Colonic mucosa (tissue), 4 donors: ENCODE measurements at regions not wholly inside any gene's neighbourhood (a gene's known extent, or its start where the extent isn't known, plus 50 kb on each side); places are given as distances from the start of the nearest gene placed in this dataset.

ENCODE experiments used
- DNase-seq: peaks from one replicate; pipeline ENCODE4 v3.0.0-alpha.2; 2020
- H3K27ac ChIP-seq: fragments of 200-600 bp; one replicate; pipeline ENCODE4 v1.8.0; 2021
- H3K27me3 ChIP-seq: fragments of 200-600 bp; one replicate; pipeline ENCODE4 v1.8.0; 2021
- H3K36me3 ChIP-seq: fragments of 200-600 bp; one replicate; pipeline ENCODE4 v1.8.0; 2021
- H3K4me1 ChIP-seq: fragments of 200-600 bp; one replicate; pipeline ENCODE4 v1.8.0; 2021; ENCODE audit warnings: mild to moderate bottlenecking
- H3K4me3 ChIP-seq: fragments of 200-600 bp; one replicate; pipeline ENCODE4 v1.8.0; 2021
- H3K9ac ChIP-seq, 2 donors: one replicate each; pipeline ENCODE4 v1.7.0; 2013; ENCODE audit warnings: control low read depth in 2 of 2, low read depth in 2 of 2, low read length in 2 of 2
- H3K9me3 ChIP-seq: fragments of 200-600 bp; one replicate; pipeline ENCODE4 v1.8.0; 2021
- intact Hi-C: fragments of 100-400 bp; cut with DNase I; formaldehyde crosslinking; loops from one replicate; pipeline ENCODE4 v1.14.1; 2022
- TF ChIP-seq, protein P1 (sequence below): fragments of 200-600 bp; IDR thresholded peaks from one replicate; pipeline ENCODE4 v1.8.0; 2022; ENCODE audit warnings: antibody characterized with exemption, mild to moderate bottlenecking
- donor health status: healthy.
- donor health status: DM: no; HTN: no; CAD: no.
- donor health status: DM: no; HTN: no; CAD: no.

DNA sequence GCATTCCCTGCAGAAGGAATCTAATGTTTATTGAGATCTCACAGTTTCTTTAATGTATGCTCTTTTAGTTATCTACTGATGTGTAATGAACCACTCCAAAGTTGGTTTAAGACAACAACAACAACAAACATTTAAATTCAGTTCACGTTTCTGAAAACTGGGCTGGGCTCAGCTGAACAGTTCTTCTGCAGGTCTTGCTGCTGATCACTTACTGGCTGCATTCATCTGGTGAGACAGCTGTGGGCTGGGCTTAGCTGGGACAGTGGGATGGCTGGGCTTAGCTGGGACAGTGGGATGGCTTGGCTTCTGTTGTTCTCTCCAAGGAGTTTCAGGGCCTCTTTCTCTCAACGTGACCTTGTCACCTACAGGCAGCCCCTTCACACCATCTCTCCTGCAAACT, 544.3 kb upstream of the CDH5 start:
- H3K9me3 ChIP-seq = no peaks in the 10 kb centered on the region
- no peaks in the 10 kb centered on the region for H3K4me1 ChIP-seq
- H3K27ac ChIP-seq = no peak overlapping the region
- no peak for DNase-seq
- intact Hi-C loops = no loop called here
- no peaks in the 10 kb centered on the region for H3K27me3 ChIP-seq
- H3K4me3 ChIP-seq = no peak overlapping the region
- TF ChIP-seq, protein P1, sequence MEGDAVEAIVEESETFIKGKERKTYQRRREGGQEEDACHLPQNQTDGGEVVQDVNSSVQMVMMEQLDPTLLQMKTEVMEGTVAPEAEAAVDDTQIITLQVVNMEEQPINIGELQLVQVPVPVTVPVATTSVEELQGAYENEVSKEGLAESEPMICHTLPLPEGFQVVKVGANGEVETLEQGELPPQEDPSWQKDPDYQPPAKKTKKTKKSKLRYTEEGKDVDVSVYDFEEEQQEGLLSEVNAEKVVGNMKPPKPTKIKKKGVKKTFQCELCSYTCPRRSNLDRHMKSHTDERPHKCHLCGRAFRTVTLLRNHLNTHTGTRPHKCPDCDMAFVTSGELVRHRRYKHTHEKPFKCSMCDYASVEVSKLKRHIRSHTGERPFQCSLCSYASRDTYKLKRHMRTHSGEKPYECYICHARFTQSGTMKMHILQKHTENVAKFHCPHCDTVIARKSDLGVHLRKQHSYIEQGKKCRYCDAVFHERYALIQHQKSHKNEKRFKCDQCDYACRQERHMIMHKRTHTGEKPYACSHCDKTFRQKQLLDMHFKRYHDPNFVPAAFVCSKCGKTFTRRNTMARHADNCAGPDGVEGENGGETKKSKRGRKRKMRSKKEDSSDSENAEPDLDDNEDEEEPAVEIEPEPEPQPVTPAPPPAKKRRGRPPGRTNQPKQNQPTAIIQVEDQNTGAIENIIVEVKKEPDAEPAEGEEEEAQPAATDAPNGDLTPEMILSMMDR = no peak
- H3K36me3 ChIP-seq = no peaks in the 10 kb centered on the region
- H3K9ac ChIP-seq = no peak overlapping the region

DNA sequence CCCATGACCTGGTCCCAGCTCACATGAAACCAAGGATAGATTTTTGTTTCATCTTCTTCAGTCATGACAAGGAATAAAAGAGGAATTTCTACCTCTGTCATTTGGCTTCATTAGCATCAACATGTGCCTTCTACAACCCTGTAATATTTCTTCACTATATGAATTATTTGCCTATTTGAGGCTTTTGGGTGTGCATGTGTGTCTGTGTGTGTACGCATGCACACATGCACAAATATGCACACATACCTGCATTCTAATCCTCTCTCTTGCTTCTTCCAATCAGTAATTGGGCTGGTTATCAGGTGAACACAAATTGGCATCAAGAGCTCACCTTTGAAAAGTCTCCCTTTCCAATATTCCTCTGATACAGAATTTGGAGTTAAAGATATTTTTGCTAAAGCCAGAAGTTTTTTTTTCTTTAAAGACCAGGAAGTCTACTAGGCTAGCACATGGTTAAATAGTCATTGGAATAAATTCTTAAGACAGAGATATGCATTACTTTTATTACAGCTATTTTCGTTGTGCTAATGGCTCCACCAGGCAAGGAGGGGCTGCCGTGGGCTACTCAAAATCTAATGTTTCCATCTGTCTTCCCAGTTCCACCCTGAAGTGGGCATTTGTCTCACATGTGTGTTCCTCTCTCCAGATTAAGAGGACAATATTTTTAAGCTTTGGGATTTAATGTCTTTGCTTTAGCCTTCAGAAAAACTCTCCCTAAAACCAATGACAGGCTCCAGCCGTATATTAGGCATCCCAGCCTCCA, 547.2 kb upstream of the CDH5 start:
- TF ChIP-seq, protein P1 = no peak
- H3K9me3 ChIP-seq = no peaks in the 10 kb centered on the region
- no peaks in the 10 kb centered on the region for H3K4me1 ChIP-seq
- no peak overlapping the region for H3K9ac ChIP-seq
- no peaks in the 10 kb centered on the region for H3K36me3 ChIP-seq
- no peak overlapping the region for H3K4me3 ChIP-seq
- H3K27ac ChIP-seq = no peak overlapping the region
- intact Hi-C loops = no loop called here
- no peak for DNase-seq
- H3K27me3 ChIP-seq = no peaks in the 10 kb centered on the region

DNA sequence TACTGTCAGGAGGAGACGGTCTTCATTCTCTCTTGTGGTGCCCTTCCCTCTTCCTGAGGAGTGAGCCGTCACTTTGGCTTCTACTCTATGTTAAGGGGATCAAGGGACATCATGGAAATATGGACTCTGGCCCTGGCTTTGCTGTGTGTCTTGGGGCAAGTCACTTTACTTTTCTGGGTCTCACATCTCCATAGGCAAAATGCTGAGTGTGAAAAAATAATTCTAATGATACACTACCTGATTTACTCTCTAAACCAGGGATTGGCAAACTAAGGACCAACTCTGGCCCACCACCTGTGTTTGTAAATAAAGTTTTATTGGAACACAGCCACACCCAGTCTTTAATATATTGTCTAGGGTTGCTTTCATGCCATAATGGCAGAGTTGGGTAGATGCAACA, 548.7 kb upstream of the CDH5 start:
- no peaks in the 10 kb centered on the region for H3K36me3 ChIP-seq
- no peaks in the 10 kb centered on the region for H3K9me3 ChIP-seq
- TF ChIP-seq, protein P1 = no peak
- no peak overlapping the region for H3K27ac ChIP-seq
- H3K4me1 ChIP-seq = no peaks in the 10 kb centered on the region
- intact Hi-C loops = no loop called here
- H3K9ac ChIP-seq = no peak overlapping the region
- no peak overlapping the region for H3K4me3 ChIP-seq
- no peak for DNase-seq
- H3K27me3 ChIP-seq = no peaks in the 10 kb centered on the region

DNA sequence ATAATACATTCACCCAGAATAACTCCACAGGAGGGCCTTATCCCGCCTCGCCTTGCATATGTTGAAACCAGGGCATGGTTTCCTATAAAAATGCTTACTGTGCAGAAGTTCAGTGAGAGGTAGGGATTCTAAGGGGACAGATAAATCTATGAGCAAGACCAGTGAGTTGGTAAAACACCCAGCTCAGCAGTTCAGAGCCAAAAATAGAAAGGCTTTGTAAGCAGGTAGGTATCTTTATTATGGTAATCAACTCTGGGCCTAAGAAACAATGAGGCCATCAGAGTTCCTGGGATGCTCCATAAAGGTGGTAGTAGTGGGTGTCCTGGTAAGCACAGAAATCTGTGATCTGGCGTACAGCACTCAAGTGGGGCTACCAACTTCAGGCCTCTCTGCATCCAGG, 549.4 kb upstream of the CDH5 start:
- H3K4me1 ChIP-seq = no peaks in the 10 kb centered on the region
- H3K9me3 ChIP-seq = no peaks in the 10 kb centered on the region
- no peak overlapping the region for H3K9ac ChIP-seq
- no peaks in the 10 kb centered on the region for H3K27me3 ChIP-seq
- intact Hi-C loops = no loop called here
- H3K4me3 ChIP-seq = no peak overlapping the region
- TF ChIP-seq, protein P1 = no peak
- no peak overlapping the region for H3K27ac ChIP-seq
- DNase-seq = no peak
- no peaks in the 10 kb centered on the region for H3K36me3 ChIP-seq

DNA sequence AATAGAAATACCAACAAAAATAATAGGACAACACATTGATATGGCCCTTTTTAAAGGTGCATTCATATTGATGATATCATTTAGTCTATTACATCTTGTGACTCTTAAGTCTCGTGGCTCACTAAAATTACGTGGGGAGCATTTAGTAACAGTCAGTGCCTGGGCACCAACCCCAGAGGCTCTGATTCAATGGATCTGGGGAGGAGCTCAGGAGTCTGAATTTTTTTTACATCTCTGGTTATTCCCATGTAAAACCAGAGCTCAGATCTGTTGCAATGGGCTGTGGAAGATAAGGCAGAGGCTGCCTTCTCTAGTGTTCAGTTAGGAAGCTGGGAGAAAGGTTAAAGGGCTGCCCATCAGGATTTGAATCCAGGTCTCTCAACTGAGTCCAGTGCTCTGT, 549.9 kb upstream of the CDH5 start:
- TF ChIP-seq, protein P1 = no peak
- H3K4me1 ChIP-seq = no peaks in the 10 kb centered on the region
- no peaks in the 10 kb centered on the region for H3K9me3 ChIP-seq
- no peak overlapping the region for H3K9ac ChIP-seq
- no peak overlapping the region for H3K27ac ChIP-seq
- intact Hi-C loops = no loop called here
- DNase-seq = no peak
- no peaks in the 10 kb centered on the region for H3K36me3 ChIP-seq
- no peak overlapping the region for H3K4me3 ChIP-seq
- H3K27me3 ChIP-seq = no peaks in the 10 kb centered on the region
